ENCODE measurements at regions not wholly inside any gene's neighbourhood (a gene's known extent, or its start where the extent isn't known, plus 50 kb on each side); places are given as distances from the start of the nearest gene placed in this dataset.

DNA sequence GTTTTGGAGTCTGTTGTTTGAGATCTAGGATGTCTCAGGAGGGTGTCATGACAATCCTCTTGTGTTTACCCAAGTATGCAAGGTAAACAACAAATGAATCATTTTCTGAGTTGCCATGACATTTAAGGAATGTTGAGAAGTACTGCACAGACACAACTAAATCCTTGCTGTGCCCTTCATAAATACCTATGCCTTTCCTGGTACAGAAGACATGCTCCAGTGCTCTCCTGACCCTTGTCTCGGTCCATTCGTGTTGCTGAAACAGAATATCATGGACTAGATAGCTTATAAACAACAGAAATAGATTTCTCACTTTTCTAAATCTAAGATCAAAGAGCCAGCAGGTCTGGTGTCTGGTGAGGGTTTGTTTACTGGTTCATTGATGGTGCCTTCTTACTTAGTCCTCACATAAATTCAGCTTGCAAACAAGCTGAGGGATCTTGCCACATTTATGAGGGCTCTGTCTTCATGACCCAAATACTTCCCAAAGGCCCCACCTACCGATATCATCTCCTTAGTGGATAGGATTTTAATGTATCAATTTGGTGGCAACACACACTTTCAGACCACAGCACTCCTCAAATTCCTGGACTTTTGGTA, 341.8 kb upstream of the SEMA3A start:
- Histone ChIP-seq H2AFZ (ENCODE audit: low read depth, low read length, poor library complexity, severe bottlenecking) (peak overlapping the region; percentile 46), H3K4me2 (ENCODE audit: low read length) (no peak overlapping the region), H3K4me3 (replicated peaks in 1 of 2; ENCODE audit: low read depth in 1 of 2, low read length in 2 of 2) (no peak overlapping the region), H3K27ac (ENCODE audit: low read depth, low read length) (no peak overlapping the region), H3K27me3 (ENCODE audit: insufficient read depth, low read length) (no peaks in the 10 kb centered on the region), H3K9me3 (ENCODE audit: control insufficient read depth in 1 of 2, insufficient read depth in 1 of 2, low read depth in 1 of 2, low read length in 2 of 2) (no peaks in the 10 kb centered on the region), H3K9ac (ENCODE audit: low read length) (no peak overlapping the region), H3K4me1 (ENCODE audit: control insufficient read depth in 1 of 2, insufficient read depth in 2 of 2, low read length in 2 of 2) (no peaks in the 10 kb centered on the region; a peak in 1 of 4 replicates), H3K36me3 (ENCODE audit: control insufficient read depth in 1 of 2, insufficient read depth in 2 of 2, low read length in 2 of 2) (no peaks in the 10 kb centered on the region), H3K9me2 (ENCODE audit: insufficient read depth) (no peaks in the 10 kb centered on the region), H4K20me1 (ENCODE audit: insufficient read depth) (no peaks in the 10 kb centered on the region), H3K79me2 (ENCODE audit: insufficient read depth, low read length) (no peaks in the 10 kb centered on the region)
- ATAC-seq = no peak
- ChIA-PET POLR2A (no interaction called here), RAD21 (ENCODE audit: low non-redundant PET in 1 of 2, low total read pairs in 2 of 2, uncharacterized antibody in 2 of 2, unreplicated experiment in 2 of 2) (no interaction called here), CTCF (no interaction called here)
- no peak for TF ChIP-seq ZBTB33 (IDR thresholded peaks at IDR 0.05; ENCODE audit: extremely low read depth, insufficient replicate concordance, low read length)
- no peak for TF ChIP-seq REST (IDR thresholded peaks at IDR 0.05; ENCODE audit: low read depth)
- no peak for TF ChIP-seq CEBPB (IDR thresholded peaks at IDR 0.05; ENCODE audit: low read depth)
- no peak for TF ChIP-seq ELF1 (IDR thresholded peaks at IDR 0.05; ENCODE audit: borderline replicate concordance, low read depth)
- TF ChIP-seq TCF7L2 (IDR thresholded peaks at IDR 0.05; ENCODE audit: borderline replicate concordance, extremely low read depth, insufficient read depth, insufficient read length) = no peak
- no peak for TF ChIP-seq ZFX (IDR thresholded peaks at IDR 0.05)
- TF ChIP-seq CBX3 (IDR thresholded peaks at IDR 0.05; ENCODE audit: low read depth) = no peak
- TF ChIP-seq JUND (IDR thresholded peaks at IDR 0.05) = no peak
- DNase-seq (ENCODE audit: low read depth, low spot score) = no peak
- no TSS peak for BruUV-seq (replicated peaks)
- intact Hi-C loops (cut with micrococcal nuclease) = no loop called here

Measured in HCT116 (cell line).